ENCODE measurements at regions not wholly inside any gene's neighbourhood (a gene's known extent, or its start where the extent isn't known, plus 50 kb on each side); places are given as distances from the start of the nearest gene placed in this dataset.

- DNase-seq (ENCODE audit: low spot score): no peak
Observed at GRCh38 chr11:115718106-115718505, 213.9 kb upstream of the CADM1 start.

GRCh38 chr11:115716601-115717529 is 212.7 kb upstream of the CADM1 start:
- no peak for DNase-seq (ENCODE audit: low spot score)

DNA sequence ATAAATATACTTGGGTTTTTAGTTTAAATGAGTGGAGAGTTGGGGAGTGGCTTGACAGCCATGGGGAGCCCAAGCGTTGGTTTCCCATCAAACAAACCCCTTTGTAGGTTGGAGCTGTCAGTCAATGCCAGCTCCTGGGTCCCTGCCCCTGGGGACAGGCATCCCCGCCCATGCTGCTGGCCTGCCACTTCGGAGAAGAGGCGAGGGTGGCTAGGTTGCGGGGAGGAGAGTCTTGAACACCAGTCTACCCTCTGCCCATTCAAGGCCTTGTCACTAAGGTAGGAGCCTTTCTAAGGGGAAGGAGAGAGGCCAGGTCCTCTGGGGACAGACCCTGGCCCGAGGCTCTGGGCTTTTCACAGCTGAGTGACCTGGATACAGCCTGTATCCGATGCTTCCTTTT is 211.9 kb upstream of the CADM1 start:
- DNase-seq (ENCODE audit: low spot score): no peak

GRCh38 chr11:115715251-115715770 is 211.1 kb upstream of the CADM1 start:
- no peak for DNase-seq (ENCODE audit: low spot score)

- no peak for DNase-seq (ENCODE audit: low spot score)
Observed at GRCh38 chr11:115712296-115712695, 208.1 kb upstream of the CADM1 start.

- DNase-seq (ENCODE audit: low spot score): no peak
Observed at GRCh38 chr11:115710980-115711379, 206.8 kb upstream of the CADM1 start.

GRCh38 chr11:115710426-115710825 is 206.2 kb upstream of the CADM1 start:
- DNase-seq (ENCODE audit: low spot score): no peak

DNA sequence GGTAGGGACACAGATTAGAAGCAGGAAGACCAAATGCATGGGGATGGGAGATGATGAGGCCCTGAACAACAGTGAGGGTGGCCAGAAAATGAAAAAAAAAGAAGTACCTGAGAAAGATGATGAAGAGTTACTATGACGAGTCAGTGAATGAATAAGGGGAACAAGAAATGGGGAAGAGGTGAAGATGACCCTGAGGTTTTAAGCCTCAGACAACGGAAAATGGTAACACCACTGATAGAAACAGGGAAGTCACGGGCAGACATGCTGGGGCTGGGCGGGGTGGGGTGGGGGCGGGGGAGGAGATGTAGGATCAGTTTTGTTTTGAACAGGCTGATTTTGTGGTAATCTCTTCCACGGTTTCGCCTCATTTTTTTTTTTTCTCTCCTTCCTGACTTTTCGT is 205.1 kb upstream of the CADM1 start:
- DNase-seq (ENCODE audit: low spot score): no peak

GRCh38 chr11:115707180-115707905 is 203.1 kb upstream of the CADM1 start:
- no peak for DNase-seq (ENCODE audit: low spot score)

DNA sequence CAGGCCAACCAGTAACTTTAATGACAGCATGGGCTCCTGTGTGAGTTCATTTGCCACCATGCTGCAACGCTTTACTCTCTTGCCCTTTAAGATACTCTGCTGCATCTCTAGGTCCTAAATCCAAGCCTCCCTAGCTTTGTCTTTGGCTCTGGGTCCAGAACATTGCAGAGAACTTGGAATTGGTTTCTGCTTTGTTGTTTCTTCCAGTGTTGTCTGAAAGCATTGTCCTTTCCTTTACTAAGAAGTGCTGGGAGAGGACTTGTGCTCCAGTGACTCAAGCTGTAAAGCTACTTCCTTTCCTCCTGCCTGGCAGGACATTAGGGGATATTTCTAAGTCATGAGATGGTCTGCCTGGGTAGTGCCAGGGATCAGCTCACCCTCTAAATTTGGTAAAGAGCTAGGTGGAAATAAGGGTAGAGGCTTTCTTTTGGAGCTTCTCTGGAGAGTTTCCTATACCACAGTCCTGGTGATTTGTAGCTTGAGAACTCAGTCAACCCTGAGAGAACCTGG is 202.5 kb upstream of the CADM1 start:
- DNase-seq (ENCODE audit: low spot score): no peak

DNA sequence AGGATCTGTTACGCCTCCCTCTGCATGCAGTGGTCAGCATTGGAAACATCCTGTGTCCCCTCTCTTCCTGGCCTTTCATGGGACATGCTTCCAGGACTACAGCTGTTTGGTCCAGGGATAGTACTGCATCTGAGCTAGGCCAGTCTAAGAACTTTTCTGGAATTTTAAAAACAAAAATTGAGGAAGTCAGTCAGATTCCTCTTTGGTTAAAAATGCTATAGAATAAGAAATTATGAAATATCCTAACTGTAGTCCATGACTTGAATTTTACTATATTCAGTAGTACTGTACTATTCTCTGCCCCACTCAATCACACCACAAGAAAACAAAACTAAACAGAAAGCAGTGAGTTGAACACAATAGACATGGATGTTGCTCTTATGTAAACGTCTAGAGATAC is 201.0 kb upstream of the CADM1 start:
- DNase-seq (ENCODE audit: low spot score): no peak

DNA sequence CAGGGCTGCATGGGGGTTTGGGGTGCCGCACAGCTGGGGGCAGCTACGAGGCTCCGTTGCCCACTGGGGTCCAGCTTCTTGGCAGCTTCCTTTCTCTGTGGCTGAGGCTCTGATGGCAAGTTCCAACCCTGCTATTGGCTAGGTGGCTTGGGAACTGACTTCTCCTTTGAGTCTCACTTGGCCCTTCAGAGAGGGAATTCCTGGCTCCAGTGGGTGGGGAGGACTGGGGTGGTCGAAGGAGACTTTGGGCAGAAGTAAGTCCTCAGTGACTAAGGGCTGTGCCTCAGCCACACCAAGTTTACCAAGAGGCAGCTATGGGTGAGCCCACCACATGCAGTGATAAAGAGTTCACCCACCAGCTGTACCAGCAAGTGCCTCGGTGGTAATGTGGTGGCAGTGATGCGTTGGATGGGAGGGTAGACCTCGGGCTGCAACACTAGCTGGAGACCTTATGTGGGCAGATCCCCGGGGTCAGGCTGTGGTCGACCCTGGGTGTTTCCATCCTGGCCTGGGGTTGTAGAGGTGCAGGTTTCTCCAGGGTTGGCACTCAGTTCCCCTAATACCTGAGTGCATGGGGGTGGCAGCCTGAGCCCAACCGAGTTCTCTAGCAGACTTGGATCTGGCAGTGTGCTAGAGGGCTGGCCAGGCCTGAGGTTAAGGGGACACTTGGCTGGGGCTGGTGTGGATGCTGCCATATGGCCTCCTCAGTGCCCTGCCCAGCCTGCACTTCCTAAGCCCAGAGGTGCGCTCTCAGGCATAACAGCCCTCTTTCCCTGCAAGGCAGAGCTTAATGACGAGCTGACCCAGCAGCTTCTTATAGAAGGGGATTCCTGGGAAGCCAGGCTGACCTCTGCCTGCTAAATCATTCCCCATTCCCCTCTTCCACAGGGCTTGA is 197.0 kb upstream of the CADM1 start:
- DNase-seq (ENCODE audit: low spot score): no peak

DNA sequence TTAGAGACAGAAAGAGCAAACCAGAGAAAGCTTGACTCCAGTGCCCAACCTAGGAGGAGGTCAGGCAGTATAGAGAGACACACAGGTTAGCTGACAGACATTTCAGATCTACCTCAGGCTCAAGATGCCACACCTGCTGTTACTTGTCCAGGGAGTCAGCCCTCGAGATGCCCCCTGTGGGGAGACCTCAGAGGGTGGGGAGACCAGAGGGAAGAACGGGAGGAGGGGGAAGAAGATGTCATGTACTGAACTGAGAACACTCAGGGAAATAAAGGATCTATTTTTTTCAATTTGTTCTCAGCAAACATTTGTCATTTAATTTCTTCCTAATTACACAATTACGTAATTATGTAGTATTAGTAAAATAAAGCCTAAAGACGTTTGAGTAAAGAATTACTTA is 196.3 kb upstream of the CADM1 start:
- DNase-seq (ENCODE audit: low spot score): no peak

DNA sequence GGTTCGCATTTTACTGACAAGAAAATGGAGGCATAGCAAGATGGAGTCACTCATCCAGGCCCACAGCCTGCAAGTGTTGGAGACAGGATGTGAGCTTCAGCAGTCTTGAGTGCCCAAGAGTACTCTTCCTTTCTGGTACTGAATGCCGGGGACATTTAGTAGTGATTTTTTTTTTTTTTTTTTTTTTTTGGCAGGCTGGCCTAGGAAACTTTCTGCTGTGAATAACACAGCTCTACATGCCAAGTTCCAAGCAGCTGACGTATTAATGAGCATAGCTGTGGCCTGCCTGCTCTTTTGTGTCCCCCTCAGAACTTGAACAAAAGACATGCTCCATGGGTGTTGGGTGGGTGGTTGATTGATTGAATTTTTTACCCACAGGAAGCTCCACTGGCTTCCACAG is 195.5 kb upstream of the CADM1 start:
- DNase-seq (ENCODE audit: low spot score): no peak

- DNase-seq (ENCODE audit: low spot score): no peak
Observed at GRCh38 chr11:115699326-115699725, 195.1 kb upstream of the CADM1 start.

GRCh38 chr11:115698243-115698642 is 194.0 kb upstream of the CADM1 start:
- no peak for DNase-seq (ENCODE audit: low spot score)

DNA sequence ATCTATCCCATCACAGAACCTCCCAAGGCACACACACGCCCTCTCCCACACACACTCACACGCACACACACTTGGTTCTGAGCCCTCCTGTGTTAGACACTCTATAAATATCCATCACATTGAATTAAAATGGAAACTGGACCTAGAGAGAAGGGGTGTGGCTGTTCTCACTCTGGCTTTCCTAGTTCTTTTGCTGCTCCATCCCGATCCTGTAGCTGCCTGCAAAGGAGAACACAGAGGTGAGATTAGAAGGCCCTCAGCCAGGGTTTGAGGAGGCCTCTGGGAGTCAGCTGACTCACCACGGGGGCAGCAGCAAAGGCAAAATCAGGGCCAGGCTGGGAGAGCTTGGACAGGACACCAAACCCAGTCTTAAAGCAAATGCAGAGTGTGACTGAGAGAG is 192.3 kb upstream of the CADM1 start:
- no peak for DNase-seq (ENCODE audit: low spot score)

DNA sequence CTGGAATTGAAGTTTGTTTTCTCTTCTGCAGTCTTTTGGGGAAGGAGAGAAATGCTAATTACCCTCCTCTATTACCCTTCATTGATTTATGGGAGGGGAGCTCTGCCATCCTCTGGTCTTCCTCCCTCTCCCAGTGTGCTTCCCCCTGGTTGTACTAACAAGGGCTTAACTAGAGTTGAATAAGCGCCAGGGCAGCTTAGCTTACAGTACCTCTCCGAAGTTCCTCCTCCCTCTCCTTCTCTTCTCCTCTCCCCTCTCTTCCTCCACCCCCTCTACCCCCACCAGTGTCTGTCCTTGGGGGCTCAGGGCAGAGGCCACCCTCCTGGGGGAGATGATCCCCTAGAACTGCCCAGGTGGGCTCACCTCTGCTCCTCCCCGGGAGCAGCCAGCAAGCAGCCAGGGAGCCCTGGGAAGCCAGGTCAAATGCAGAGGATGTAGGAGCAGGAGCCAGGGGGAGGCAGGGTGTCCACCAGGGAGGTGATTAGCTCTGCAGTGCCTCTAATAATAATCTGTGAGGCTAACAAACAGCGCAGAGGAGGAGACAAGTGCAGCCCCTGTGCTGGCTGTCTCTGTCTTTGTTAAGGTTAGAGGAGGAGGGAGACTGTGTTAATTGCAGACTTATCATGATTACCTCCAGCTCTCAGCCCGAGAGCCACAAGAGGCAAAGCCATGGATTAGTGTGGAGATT is 191.6 kb upstream of the CADM1 start:
- no peak for DNase-seq (ENCODE audit: low spot score)

DNA sequence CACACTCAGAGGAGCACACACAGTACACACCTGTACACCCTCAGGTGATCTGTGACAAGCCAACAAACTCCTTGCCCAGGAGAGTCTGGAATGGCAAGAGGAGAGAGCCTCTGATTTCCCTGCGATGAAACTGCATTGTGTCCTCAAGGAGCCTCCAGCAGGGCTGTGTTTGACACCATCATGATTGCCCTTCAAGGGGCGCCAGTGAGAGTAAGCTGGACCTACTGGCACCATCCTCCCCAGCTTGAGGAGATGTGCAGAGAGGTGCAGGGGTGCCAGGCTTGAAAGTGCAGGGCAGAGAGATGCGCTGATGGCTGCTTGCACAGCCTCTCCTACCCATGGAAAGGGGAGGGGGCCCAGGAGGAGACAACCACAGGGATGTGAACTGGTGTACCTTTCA is 188.8 kb upstream of the CADM1 start:
- no peak for DNase-seq (ENCODE audit: low spot score)

- no peak for DNase-seq (ENCODE audit: low spot score)
Observed at GRCh38 chr11:115691030-115691429, 186.8 kb upstream of the CADM1 start.

DNA sequence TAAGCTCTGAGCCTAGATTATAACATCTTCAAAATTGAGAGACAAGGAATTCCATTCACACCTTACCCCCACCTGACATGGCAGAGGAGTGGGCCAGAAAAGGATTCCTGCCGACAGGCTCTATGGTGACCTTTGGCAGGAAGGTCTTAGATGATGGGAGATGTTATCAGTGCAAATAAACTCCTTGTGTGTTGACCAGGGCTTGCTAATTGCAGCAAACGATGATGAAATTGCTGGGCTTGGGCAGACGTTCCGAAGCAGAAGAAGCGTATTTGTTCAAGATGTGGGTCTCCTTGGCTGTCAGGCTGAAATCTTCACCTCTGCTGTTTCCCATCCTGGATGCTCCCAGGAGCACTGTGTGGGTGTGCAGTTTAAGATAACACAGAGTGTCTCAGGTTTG is 183.7 kb upstream of the CADM1 start:
- DNase-seq (ENCODE audit: low spot score): no peak

Measured in GM03348 (cell line).